Endometrial microvascular endothelial cells (primary cell): ENCODE measurements at regions not wholly inside any gene's neighbourhood (a gene's known extent, or its start where the extent isn't known, plus 50 kb on each side); places are given as distances from the start of the nearest gene placed in this dataset.

Source experiments
- in situ Hi-C: cut with HindIII; loops from 2 replicates; pipeline ENCODE4 v1.10.0; 2017; ENCODE audit warnings: low sequenced_read_pairs, low pct_unique_long_range_greater_than_20kb; ENCODE audit errors: inconsistent ontology term

DNA sequence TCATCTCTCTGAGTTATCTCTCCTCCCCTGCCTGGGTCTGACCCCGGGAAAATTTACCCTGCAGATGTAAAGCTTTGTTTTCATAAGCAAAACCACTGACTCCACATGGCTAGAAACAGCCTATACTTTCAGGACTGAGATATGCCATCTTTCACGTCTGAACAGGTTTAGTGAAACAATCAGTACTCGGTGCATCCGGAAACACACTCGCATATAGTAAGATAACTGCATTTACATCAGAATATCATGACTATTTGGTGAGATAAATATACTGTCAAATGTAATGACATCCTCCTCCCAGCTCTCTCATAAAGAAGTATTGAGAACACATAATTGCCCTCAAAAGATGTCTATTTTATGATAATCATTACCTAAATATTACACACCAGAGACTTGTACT is 172.8 kb downstream of the EFNB2 start:
- in situ Hi-C loops: loop anchor here (25.0 kb wide), 1 partner anchor 150 kb away; no protein-coding TSS in a partner anchor

GRCh38 chr13:106361621-106362020 is 173.8 kb downstream of the EFNB2 start:
- in situ Hi-C loops: loop anchor here (25.0 kb wide), 1 partner anchor 151 kb away; no protein-coding TSS in a partner anchor

DNA sequence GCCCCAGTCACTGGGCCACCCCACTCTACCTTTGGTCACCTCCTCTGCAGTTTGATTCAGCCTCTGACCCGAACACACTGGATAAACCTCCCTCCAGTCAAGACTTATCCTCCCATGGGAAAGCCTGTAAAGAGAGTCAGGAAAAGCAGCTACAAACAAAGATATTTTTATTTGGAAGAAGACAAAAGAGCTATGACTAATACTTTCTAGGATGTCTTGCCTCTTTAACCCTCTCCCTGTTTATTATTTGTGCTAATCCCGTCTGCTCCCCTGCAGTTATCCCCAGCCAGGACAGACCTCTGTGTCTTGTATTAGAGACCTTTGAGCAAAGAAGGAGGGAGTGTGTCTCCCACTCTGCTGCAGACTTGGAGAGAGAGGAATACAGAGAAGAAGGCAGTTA is 178.3 kb downstream of the EFNB2 start:
- in situ Hi-C loops: loop anchor here (25.0 kb wide), 1 partner anchor 155 kb away; no protein-coding TSS in a partner anchor

- in situ Hi-C loops: loop anchor here (25.0 kb wide), 1 partner anchor 156 kb away; no protein-coding TSS in a partner anchor
These were observed 179.6 kb downstream of the EFNB2 start for GRCh38 chr13:106355866-106356265.

- in situ Hi-C loops: loop anchor here (25.0 kb wide), 1 partner anchor 157 kb away; no protein-coding TSS in a partner anchor
These were observed 180.5 kb downstream of the EFNB2 start for GRCh38 chr13:106354961-106355360.

DNA sequence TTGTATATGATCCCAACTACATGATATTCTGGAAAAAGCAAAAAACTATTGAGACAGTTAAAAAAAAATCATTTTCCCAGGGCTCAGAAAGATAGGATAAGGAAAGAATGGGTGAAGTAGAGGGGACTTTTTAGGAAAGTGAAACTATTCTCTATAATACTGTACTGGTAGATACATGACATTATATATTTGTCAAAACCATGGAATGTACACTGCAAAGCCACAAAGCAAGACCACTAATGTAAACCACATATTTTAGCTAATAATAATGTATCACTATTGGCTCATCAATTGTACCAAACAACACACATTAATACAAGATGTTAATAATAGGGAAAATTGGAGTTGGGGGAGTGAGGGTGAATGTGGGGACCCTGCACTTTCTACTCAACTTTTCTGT is 182.6 kb downstream of the EFNB2 start:
- in situ Hi-C loops: loop anchor here (25.0 kb wide), 1 partner anchor 159 kb away; no protein-coding TSS in a partner anchor

DNA sequence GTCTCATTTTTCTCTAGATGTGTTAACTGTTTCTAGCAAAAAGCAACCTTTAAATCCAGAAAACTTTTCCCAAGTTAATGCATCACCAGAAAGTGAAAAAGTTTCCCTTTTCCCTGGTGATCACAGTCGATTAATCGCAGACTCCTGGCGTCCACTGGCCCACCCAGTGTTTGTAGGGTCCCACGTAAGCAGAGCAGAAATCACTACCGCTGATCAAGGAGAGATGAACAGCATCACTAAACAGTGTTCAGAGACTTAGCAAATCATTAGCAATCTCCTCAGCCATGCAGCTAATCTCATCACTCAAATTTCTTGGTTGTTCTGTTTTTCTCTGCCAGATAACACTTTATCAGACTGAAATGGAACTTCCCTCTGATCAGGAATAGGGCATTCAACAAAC is 184.2 kb downstream of the EFNB2 start:
- in situ Hi-C loops: loop anchor here (25.0 kb wide), 1 partner anchor 161 kb away; no protein-coding TSS in a partner anchor

- in situ Hi-C loops: loop anchor here (25.0 kb wide), 1 partner anchor 162 kb away; no protein-coding TSS in a partner anchor
These were observed 185.3 kb downstream of the EFNB2 start for GRCh38 chr13:106350208-106350607.

DNA sequence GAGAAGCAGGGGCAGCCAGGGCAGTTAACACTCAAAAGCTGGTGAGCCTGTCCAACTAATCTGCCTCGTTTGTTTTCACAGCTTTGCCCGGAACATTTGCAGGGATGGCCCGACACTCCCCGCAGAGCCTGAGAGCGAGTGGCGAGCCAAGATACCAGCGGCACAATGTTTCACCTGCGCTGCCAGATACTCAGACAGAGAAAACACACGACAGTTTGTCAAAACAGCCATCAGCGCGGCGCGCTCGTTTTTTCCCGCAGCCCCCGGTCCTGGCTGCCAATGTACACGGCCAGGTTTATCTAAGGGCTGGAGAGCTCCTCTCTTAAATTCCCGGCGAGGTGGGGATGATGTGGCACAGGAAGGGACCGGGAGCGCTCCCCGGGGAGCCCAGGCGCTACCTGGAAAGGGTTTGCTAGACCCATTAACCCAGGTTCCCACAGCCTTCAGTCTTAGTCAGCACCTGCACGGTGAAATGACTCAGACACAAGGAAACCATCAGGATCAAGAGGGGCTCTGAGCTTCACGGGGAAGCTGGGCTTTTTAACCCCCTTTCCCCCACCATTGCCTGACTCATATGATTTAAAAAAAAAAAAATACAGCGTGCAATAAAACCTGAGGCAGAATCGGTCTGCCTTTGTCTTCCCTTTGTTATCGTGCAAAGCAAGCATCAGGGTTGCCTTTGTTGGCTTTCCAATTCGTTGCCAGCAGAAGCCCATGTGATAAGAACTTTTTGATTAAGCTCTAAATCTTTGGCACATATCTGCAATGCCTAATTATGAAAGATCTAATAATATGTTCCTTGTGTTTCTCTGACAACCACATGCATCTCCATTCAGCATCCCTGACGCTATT is 186.2 kb downstream of the EFNB2 start:
- in situ Hi-C loops: no loop called here

DNA sequence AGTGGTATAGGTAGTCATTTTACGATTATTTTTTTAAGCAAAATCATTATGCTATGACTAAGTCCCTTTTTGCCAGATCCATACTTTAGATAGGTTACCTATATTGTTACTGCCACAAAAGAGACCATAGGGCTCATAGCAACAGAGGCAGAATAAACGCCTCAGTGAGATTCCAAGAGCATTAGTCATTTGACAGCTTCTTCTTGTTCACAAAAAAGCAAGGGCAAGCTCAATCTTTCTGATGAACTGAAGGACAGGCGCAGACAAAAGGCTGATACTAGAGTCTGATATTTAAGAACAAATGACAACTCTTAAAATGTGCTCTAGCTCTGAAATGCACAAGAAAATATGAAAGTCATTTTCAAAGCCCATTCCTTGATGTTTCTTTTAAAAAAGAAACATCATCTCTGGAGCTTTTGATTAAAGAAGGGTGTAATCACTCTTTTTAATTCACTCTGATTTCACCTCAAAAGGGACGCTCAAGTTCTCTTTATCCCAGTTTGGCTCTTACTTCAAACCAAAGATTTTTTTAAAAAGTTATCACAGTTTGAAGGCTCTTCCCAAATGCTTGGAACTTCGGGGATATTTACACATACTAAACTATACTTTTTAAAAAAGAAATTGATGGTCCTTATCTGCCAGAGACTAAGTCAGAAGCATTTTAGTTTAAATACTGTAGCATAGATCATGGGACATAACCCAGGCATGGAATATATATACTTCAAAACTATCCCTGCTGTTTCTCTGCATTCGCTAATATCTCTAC is 187.2 kb downstream of the EFNB2 start:
- in situ Hi-C loops: no loop called here

DNA sequence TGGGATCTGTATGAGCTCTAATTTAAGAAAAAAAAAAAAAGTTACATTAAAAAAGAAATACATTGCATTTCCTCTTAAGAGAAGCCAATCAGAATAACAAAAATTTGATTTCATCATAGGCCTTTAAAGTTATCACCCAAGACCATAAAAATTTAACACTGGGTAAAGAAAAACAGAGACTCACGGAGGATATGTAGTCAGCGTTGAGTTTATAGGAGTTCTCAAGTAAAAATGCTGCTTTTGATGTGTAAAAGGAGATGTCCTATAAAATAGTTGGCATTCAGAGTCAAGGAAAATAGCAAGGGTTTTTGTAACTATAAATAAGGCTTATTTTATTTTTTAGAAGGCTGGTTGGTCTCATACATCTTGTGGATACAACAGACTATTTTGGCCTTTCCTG is 191.1 kb downstream of the EFNB2 start:
- in situ Hi-C loops: no loop called here

- in situ Hi-C loops: no loop called here
These were observed 191.6 kb downstream of the EFNB2 start for GRCh38 chr13:106343836-106344235.

GRCh38 chr13:106340249-106340648 is 195.2 kb downstream of the EFNB2 start:
- in situ Hi-C loops: no loop called here

GRCh38 chr13:106337096-106337850 is 198.2 kb downstream of the EFNB2 start:
- in situ Hi-C loops: no loop called here

DNA sequence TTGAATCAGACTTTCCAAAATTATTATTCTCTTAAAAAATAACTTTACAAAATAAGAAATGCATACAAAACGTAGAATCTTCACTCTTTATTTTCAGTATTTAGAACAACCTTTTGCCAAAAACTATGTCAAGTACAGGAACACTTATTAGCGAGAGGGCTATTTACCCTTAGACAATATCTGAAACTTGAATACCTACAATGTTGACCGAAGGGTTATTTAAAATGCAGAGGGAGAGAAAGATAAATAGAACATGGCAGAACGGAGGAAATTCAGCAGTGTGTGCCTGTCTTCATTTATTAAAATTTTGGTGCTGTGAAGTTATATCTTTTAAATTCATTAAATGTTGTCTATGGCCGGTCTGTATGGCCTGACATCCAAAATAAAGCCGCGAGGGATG is 198.8 kb downstream of the EFNB2 start:
- in situ Hi-C loops: no loop called here

GRCh38 chr13:106332621-106333020 is 202.8 kb downstream of the EFNB2 start:
- in situ Hi-C loops: no loop called here

DNA sequence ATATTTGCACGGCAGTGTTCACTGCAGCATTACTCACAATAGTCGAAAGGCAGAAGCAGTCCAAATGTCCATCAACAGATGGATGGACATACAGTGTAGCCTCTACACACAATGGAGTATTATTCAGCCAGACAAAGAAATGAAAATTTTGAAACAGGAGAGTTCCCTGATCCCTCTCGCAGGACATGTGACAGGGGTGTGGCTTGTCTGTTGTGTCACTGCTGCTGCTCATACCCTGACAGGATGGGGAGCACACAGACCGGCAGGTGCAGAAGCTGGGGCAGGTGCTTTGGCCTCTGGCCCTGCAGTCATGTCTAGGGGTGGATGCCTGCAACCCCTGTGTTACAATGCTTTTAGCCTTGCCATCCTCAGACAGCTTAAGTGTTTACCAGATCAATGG is 204.3 kb downstream of the EFNB2 start:
- in situ Hi-C loops: no loop called here

- in situ Hi-C loops: no loop called here
These were observed 205.5 kb downstream of the EFNB2 start for GRCh38 chr13:106329941-106330340.

GRCh38 chr13:106326751-106327150 is 208.7 kb downstream of the EFNB2 start:
- in situ Hi-C loops: no loop called here
